NCI-H226 (cell line): ENCODE measurements at regions not wholly inside any gene's neighbourhood (a gene's known extent, or its start where the extent isn't known, plus 50 kb on each side); places are given as distances from the start of the nearest gene placed in this dataset.
"Not testable (repeated sequence)": the region's sequence is repeated elsewhere in the genome, so short reads cannot be mapped to it uniquely, and the experiment has no call there.

Experiments
- DNase-seq: peaks from one replicate; pipeline ENCODE4 v3.0.0-alpha.2; 2015

DNA sequence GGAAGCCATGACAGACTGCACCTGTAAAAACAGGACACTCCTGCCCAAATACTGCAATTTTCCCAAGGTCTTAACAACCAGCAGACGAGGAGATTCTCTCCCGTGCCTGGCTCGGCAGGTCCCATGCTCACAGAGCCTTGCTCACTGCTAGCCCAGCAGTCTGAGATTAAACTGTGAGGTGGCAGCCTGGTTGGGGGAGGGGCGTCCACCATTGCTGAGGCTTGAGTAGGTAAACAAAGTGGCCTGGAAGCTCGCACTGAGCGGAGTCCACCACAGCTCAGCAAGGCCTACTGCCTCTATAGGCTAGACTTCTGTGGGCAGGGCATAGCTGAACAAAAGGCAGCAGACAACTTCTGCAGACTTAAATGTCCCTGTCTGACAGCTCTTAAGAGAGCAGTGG lies 80.3 kb downstream of the ANXA5 start:
- DNase-seq = not testable (repeated sequence)

DNA sequence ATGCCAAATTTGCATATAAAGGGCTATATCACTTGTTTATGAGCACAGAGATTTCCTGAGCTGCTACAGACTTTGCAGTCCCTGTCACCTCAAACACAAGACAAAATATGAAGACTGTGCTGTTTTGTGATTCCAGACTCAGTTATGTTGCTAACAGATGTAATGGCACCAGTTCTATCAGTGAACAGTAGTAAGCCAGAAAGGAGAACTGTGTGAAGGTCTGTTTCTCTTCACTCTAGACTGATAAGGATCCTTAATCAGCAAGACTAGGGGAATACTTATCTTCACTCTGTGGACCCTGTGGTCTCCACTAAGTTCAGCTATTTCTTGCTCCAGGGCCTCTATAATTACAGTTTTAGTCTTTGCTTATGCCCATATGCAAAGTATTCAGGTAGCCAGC lies 82.7 kb downstream of the ANXA5 start:
- no peak for DNase-seq

DNA sequence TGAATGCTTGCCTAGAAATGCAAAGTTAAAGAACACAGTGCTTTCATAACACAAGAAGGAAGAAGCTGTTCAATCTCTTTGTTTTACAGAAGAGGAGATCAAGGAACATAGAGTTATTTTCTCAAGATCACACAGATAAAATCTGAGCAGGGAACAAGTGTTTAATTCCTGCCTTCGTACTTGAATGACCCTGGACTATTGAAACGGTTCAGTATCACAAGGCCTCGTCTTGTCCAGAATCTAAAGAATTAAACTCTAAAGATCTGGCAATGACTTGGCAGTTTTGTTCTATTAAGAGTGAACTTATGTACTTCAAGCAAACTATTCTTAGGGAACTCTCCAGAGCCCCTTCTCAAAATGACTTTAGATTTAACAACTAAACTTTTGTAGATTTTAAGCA lies 97.7 kb downstream of the ANXA5 start:
- no peak for DNase-seq

DNA sequence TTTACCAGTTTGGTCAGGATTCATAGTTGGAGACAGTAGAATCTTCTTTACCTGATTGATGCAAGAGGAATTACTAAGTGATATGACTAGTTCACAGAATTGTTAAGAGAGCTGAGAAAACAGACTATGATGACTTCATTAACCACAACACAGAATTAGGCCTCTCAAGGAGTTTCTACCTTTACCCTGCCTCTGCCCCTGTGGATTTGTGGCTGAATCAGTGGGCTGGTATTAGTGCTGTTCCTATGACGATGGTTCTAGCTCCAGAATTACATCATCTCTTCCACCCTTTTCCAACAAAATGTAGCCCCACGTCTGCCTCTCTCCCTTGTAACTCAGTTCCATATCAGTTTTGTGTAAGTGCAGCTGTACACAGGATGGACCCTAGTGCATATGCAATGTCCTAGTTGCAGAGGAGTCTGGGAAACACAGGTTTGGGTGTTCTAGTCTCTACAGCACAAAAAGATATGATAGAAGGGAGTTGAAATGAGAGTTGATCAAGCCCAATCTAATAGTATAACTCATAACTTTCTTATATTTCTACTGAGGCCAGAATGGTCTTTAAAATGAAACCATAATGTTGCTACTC lies 99.3 kb downstream of the ANXA5 start:
- DNase-seq = peak; percentile 93

DNA sequence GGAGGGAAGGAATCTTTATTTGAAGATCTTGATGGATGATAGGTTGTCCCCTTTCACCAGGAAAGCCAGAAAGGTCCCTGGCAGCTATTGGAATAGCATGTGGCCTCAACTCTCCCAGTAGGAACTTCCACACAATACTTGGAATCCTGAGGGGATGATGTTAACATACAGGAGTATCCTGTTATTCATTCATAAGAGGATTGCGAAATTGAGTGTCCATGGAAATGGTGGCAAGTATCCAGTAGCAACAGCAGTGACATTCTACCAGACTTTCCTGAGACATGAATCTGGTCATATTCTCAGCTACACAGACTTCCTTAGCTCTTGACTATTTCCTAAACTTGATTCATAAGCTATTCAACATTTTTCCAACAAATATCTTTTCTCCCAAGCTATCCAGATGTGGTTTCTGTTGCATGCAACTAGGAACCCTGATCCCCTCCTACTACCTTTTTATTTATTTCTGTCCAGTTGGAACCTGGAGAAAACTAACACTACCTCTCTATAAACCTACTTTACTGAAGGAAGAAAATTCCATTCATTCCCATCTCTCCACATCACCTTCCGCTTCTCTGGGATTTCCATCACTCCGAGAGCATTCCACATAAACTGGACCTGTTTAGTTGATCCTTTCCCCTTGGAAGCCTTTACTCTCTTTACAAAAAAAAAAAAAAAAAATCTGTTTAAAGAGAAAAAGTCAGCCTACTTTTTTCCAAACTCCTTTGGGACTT lies 101.8 kb downstream of the ANXA5 start:
- peak; percentile 84 for DNase-seq

DNA sequence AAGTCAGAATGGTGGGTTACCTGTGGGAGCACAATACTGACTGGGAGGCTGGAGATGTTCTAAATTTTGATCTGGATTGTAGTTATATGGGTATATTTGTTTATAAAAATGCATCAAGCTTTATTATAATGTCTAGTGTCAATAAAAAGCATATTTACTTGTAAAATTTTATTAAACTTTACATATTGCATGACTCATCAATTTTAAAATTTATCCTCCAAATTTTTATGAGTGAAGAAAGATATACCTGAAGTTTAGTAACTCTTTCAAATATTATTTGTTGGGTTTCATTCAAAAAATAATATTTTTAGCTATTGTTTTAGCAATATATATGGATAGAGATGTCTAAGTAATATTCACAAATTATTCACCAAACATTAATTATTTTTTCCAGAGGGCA lies 103.0 kb downstream of the ANXA5 start:
- no peak for DNase-seq

DNA sequence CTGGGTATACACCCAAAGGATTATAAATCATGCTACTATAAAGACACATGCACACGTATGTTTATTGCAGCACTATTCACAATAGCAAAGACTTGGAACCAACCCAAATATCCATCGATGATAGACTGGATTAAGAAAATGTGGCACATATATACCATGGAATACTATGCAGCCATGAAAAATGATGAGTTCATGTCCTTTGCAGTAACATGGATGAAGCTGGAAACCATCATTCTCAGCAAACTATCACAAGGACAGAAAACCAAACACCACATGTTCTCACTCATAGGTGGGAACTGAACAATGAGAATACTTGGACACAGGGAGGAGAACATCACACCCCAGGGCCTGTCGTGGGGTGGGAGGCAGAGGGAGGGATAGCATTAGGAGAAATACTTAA lies 104.5 kb downstream of the ANXA5 start:
- DNase-seq = not testable (repeated sequence)

DNA sequence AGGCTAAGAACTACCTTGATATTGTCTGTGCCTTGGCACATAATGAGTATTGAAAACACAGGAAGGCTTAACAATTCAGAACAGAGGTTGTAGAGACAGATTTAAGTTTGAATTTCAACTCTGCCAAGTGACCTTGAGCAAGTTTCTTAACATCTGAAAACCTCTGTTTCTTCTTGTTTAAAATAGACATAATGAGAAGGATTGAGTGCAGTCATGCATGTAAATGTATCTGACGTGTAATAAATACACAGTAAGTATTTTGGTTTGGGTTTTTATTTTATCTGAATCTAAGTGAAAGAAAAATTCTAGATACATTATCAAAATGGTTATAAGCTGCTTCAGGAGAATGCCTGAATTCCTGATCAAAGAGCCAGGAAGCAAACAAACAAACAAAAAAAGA lies 111.9 kb downstream of the ANXA5 start:
- no peak for DNase-seq

DNA sequence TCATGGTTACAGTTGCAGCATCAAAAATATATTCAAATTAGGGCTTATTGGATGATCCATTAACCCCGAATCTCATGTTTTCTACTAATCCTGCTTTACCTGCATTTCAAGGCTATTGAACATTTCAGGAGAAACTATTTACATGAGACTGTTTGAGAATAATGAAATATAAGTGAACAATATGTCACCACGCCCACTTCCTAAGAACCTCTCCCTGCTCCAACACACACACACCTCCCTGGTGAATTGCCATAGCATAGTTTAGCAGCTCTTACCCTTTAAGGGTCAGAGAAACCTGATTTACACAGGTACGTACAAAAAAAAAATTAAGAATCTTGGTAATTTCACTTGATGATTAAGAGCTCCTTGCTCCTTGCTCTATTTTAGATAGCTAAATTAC lies 113.4 kb downstream of the ANXA5 start:
- DNase-seq = no peak

DNA sequence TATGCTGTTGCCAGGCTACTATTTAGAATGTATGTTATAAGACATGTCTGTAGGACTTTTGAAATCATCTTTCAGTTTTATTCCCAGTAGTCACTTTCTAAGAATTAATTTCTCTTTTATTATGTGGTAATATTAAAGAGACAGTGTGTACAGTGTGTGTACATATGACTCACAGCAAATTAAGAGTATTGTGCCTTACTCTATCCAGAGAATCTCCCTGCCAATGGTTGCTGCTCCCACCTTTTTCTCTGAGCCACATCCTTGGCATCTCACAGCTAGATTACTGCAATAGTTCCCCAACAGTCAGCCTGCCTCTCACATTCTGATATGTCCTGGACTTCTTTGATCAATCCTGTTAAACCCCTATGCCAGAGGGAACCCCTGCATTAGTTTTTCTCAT lies 114.5 kb downstream of the ANXA5 start:
- peak; percentile 36 for DNase-seq

DNA sequence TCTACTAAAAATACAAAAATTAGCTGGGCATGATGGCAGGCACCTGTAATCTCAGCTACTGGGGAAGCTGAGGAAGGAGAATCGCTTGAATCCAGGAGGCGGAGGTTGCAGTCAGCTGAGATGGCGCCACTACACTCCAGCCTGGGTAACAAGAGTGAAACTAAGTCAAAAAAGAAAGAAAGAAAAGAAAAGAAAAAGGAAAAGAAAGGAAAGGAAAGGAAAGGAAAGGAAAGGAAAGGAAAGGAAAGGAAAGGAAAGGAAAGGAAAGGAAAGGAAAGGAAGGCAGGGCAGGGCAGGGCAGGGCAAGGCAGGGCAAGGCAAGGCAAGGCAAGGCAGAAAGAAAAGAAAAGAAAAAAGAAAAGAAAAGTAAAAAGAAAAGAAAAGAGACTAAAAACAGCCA lies 121.4 kb downstream of the ANXA5 start:
- DNase-seq = not testable (repeated sequence)

DNA sequence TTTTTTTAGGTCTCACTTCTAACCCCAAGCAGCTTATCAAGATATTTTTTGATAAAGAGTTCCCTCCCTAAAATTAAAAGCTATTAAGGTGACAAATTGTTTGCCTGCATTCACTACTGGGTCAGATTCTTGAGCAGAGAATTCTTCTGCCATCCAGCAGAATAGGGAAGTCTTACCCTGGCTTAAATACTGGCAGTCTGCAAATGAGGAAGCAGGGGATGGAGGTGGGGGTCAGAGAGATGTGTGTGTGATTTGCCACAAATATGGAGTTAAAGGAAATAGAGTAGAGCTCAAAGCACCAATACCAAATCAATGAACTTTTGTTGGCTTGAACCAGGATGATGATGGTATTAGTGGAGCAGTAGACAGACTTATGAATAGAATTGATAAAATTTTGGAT lies 122.2 kb downstream of the ANXA5 start:
- no peak for DNase-seq

DNA sequence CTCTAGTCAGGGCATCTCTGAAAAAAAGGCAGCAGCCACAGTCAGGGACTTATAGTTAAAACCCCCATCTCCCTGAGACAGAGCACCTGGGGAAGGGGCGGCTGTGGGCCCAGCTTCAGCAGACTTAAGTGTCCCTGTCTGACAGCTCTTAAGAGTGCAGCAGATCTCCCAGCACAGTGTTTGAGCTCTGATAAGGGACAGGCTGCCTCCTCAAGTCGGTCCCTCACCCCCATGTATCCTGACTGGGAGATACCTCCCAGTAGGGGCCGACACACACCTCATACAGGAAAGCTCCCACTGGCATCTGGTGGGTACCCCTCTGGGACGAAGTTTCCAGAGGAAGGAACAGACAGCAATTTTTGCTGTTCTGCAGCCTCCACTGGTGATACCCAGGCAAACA lies 129.0 kb downstream of the ANXA5 start:
- no peak for DNase-seq

DNA sequence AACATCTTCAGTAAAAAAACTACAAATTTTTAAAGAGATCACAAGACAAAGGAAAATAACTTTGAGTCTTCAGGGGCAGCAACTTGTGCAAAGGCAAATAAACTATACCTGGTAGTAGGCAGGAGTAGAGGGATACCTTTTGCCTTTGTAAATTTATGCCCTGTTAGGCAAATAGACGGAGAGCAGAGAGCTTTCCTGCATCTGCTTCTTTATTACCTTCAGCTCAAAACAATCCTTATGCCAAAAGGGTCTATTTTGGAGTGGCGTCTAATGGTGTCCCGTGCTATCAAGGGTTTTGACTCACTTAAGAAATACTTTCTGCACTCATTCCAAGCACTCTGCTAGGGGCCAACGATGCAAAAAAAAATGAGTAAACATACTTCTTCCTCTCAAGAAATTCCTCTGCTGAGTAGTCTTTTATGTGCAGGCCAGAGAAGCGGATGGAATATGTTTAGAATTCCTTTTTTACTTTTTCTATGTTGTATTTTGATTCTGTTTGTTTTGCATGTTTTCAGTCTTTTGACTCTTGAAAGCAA lies 131.9 kb downstream of the ANXA5 start:
- DNase-seq = no peak

DNA sequence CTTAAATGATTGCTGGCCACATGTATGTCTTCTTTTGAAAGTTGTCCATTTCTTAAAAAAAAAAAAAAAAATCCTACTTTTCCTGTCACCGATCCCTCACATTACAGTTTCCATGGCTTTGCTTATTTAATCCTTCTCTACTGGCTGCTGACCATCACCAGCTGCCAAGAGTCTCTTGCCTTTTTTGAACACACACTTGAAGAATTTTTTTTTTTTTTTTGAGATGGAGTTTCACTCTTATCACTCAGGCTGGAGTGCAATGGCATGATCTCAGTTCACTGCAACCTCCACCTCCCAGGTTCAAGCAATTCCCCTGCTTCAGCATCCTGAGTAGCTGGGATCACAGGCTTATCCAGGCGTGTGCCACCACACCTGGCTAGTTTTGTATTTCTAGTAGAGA lies 134.0 kb downstream of the ANXA5 start:
- no peak for DNase-seq

DNA sequence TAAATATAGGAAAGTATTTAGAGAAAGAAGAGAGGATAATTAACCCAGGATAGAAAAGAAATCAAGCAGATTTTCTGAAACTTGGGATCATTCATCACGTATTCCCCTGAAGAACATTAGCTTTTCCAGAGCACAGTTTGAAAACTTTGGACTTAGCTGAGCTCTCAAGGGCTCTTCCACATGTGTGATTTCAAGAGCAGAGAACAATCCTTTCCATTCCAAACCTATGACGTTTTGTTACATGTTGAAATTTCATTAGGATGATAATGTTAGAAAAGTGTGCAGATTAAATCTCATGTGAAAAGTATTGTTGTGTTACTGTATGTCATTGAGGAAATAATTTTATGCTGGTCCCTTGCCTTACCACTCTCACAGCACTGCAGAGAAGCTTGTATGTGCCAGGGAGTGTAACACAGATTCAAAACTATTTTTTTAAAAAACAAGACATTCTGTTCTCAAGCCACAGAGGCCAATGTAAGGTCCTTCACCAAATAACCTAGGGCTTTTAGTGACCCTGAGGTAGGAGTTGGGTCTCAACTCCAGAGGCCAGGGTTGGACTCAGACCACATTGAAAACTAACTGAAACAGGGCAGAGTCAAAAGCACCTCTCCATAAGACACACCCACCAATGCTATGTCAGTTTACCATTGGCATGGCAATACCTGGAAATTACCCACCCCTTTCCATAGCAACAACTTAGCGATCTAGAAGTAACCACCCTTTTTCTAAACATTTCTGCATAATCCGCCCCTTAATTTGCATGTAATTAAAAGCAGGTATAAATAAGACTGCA lies 141.3 kb downstream of the ANXA5 start:
- peak; percentile 26 for DNase-seq

DNA sequence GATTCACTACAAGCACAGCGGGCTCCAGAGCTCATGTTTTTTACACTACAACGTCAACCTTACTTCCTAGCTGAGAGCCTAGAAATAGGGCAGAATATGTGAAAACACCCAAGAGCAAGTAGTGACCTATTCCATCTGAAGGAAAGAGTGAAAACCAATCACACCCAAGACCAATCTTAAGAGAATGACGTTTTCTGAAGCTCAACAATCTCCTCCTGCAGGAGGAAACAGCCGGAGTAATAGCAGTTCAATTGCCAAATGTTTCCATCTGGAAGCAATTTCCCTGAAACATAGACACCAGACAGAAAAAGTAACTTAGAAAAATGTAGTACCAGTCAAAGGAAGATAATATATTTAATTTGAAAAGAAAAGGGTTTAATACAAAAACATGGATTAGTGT lies 142.4 kb downstream of the ANXA5 start:
- DNase-seq = no peak

DNA sequence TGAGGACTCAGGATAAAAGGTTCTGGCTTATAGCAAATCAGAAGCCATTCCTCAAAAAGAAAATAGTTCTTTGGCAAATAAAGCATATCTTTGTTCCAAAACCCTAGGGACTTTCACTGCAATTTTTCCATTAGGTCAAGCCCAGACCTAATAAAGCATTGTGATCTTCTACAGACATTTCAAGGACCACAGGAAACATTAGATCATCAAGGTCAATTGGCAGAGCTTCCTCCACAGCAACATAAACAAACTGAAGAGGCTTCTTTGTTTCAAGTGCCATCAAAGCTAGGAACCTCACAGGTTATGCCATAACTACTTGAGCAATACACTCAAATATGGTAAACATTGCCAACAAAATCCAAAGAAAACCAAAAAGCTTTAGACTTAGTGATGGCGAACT lies 144.9 kb downstream of the ANXA5 start:
- DNase-seq = peak; percentile 26

DNA sequence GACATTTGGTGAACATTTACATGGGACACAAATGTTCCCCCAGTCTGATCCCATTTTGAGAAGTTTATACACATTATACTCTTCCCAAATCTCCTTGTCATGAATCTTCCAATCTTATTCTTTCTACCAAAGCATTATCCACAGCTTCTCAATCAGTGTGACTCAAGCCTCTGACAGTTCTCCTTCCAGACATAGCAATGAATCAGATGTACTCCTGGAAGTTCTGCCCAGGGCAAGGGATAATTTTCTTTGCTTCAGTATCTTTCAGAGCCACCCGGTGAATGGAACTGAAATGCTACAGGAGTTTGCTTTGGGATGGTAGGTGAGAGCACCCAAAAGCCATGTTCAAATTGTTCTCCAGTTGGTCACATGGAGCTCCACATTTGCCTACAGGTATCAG lies 145.5 kb downstream of the ANXA5 start:
- peak; percentile 66 for DNase-seq

DNA sequence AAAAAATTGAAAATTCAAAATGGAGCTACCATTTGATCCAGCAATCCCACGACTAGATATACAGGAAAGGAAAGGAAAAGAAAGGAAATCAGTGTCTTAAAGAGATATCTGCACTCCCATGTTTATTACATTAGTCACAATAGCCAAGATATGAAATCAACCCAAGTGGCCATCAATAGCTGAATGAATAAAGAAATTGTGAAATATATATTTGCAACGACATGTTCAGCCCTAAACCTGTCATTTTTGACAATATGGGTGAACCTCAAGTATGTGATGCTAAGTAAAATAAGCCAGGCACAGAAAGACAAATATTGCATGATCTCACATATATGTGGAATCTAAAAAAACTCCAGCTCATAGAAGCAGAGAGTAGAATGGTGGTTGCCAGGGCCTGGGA lies 155.1 kb downstream of the ANXA5 start:
- peak; percentile 15 for DNase-seq

DNA sequence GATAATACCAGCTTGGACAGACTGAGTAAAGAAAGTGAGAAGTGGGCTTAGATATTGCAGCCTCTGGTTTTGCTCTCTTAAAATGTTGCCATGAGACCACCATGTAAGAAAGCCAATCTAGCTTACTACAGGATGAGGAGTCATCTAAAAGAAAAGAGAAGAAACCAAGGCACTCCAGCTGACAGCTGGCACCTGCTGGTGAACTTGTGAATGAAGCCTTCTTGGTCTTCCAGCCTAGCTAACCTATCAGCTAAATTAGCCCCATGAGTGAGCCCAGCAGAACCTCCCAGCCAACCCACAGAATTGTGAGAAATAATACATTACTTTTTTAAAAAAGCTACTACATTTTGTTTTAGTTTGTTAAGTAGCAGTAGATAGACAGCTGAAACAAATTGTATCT lies 154.5 kb upstream of the QRFPR start:
- no peak for DNase-seq

DNA sequence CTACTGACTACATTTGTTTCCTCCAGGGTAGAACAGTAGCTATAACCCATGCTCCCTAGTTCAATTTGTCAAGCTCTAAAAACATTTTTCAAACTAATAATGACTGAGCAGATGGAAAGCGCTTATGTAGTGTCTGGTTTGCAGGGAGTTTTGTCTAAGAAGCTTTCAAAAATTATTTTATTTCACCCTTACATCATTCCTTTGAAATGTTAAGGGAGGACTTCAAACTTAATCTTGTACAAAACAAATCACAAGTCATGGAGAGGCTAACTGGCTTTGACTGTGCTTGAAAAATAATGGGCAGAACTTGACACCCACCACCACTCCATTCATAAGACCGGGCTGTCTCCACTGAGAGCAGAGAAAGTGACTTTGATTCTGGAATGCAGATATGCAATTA lies 153.4 kb upstream of the QRFPR start:
- DNase-seq = no peak

DNA sequence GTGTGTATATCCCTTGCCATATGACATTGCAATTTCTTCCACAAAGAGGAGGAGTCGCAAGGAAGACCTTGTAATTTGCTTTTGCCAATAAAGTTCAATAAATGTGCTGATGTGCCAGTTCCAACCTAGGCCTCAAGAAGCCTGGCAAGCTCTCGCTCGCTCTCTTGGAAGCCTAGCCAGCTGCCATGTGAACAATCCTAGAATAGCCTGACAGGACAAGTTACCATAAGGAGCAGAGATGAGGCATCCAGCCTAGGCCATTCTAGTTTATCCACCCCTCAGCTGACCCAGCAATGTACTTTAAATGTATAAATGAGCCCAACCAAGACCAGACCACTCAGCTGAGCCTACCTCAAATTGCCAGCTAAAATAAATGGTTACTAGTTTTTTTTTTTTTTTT lies 145.7 kb upstream of the QRFPR start:
- no peak for DNase-seq

DNA sequence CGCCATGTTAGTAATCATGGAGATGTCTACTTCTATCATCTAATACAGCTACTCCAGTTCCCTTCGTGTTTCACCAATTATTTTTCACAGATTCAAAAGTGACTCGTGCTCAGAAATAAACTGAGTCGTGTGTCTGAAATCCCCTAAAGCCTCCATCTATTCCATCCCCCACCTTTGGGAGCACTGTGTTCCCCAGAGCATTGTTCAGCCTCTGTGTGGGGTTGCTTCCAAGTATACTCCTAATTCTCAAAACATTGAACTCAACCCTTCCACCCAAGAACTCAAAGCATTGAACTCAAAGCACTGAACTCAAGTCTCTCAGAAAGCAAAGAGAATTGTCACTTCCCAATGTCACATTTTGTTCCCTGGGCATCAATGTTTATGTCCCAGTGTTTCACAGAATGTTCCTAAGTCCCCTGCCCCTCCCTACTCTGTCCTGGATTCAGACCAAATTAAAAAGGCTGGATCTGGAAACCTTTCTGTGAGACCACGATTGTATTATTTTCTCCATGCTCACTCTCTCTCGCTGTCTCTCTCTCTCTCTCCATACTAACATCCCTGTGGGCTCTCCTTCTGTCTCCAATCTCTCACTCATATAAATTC lies 138.5 kb upstream of the QRFPR start:
- no peak for DNase-seq
